Activated naive CD4-positive, alpha-beta T cell treated with anti-CD3 and anti-CD28 coated beads, Interleukin-2, amount 10 ng/mL, durations not matched to agents 7 days and 5 days (primary cell): ENCODE measurements at regions not wholly inside any gene's neighbourhood (a gene's known extent, or its start where the extent isn't known, plus 50 kb on each side); places are given as distances from the start of the nearest gene placed in this dataset.

Source experiments
- CTCF ChIA-PET: fragments of 350-600 bp; sonication (Branson Sonifier 250); formaldehyde crosslinking; loops from one replicate; lab custom pipeline; 2021; ENCODE audit warnings: antibody characterized with exemption; lab: Charles Lee
- DNase-seq: peaks from one replicate; pipeline ENCODE4 v3.0.0-alpha.2; 2020
- H3K27ac Mint-ChIP-seq: one replicate; pipeline ENCODE4 v1.8.0; 2021; ENCODE audit warnings: mild to moderate bottlenecking, moderate library complexity, mixed read lengths
- H3K27me3 Mint-ChIP-seq: one replicate; pipeline ENCODE4 v1.8.0; 2021; ENCODE audit warnings: mild to moderate bottlenecking, mixed read lengths
- H3K36me3 Mint-ChIP-seq: one replicate; pipeline ENCODE4 v1.8.0; 2021; ENCODE audit warnings: mixed read lengths
- H3K4me1 Mint-ChIP-seq: one replicate; pipeline ENCODE4 v1.8.0; 2021; ENCODE audit warnings: mixed read lengths
- H3K4me3 Mint-ChIP-seq: one replicate; pipeline ENCODE4 v1.8.0; 2021; ENCODE audit warnings: mild to moderate bottlenecking, moderate library complexity, mixed read lengths
- H3K9me3 Mint-ChIP-seq: one replicate; pipeline ENCODE4 v1.8.0; 2021; ENCODE audit warnings: mixed read lengths

DNA sequence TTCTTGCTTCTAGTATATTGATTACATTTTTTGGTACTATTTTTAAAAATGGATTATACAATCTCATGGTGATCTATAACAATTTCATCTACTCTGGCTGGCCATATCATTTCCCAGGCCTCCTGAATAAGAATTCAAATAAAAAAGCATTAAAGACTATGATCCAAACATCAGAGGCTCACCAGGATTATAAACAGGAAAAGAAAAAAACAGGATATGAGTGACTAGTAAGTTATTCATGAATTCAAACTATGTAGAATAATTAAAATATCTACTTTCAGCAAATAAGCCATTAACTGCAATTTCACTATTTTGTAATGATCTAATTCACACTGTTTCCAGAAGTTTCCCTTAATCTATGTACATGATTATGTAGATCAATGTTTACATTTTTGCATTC lies 293.1 kb upstream of the CDH6 start:
- DNase-seq, result no peak
- Mint-ChIP-seq H3K4me1 (no peaks in the 10 kb centered on the region), H3K9me3 (peaks cover 1% of the 10 kb centered on the region), H3K27ac (no peak overlapping the region), H3K36me3 (no peaks in the 10 kb centered on the region), H3K27me3 (no peaks in the 10 kb centered on the region), H3K4me3 (no peak overlapping the region)
- CTCF ChIA-PET, result no interaction called here

DNA sequence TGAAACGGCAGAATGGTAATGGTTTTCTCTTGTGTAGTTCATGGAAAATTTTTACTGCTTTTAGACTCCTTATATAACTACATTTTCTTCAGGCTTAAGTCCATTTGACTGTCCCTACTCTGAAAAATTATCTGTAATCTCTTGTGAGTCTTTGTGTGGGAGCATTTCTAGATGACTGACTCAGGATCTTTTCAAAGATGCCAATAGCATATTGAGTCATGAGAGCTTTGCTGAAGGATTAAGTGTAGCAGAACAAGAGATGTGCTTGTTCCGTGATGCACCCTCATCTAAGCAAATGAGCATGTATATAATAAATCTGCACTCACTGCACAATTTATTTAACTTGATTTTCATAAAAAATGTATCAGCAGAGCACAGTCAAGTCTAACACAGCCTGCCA lies 298.7 kb upstream of the CDH6 start:
- Mint-ChIP-seq H3K4me1 (no peaks in the 10 kb centered on the region), H3K27me3 (no peaks in the 10 kb centered on the region), H3K36me3 (no peaks in the 10 kb centered on the region), H3K27ac (no peak overlapping the region), H3K4me3 (no peak overlapping the region), H3K9me3 (peaks cover 9% of the 10 kb centered on the region)
- no peak for DNase-seq
- CTCF ChIA-PET, result no interaction called here

DNA sequence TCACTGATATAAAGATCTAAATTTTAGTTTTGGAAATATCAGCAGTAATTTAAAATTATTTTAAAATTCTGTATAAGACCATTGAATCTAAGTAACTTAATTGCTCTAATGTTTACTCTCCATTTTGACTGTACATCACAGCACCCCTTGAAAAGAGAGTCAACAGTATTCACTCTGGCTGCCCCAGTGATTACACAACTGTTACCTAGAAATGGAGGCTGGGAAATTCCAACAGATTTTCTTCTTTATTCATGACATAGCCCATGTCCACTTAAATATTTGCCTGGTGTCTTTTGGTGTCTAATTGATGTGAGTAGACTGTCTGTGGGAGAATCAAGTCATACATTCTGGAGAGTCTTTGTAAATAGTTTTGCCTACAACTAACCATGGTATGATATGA lies 301.8 kb upstream of the CDH6 start:
- H3K36me3 Mint-ChIP-seq, result no peaks in the 10 kb centered on the region
- peaks cover 9% of the 10 kb centered on the region for H3K9me3 Mint-ChIP-seq
- no peak for DNase-seq
- no peaks in the 10 kb centered on the region for H3K27me3 Mint-ChIP-seq
- no peak overlapping the region for H3K27ac Mint-ChIP-seq
- no peak overlapping the region for H3K4me3 Mint-ChIP-seq
- no peaks in the 10 kb centered on the region for H3K4me1 Mint-ChIP-seq
- CTCF ChIA-PET, result no interaction called here

DNA sequence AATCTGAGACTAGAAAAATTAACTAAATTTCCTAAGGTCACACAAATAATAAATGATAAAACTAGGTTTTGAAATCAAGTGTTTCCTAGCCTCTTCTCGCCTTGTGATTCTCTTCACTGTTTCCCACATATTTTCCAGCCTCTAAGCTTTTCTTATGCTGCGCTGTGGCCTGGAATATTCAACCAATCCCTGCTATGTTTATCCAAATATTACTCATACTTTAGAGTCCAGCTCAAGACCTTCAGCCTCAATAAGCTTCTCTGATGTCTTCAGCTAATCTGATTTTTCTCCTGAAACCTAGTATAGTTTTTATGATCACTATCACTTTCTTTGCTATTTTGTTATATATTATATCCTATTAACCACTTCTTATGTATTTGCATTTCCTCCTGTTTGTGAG lies 303.1 kb upstream of the CDH6 start:
- Mint-ChIP-seq H3K4me1 (no peaks in the 10 kb centered on the region), H3K27ac (no peak overlapping the region), H3K4me3 (no peak overlapping the region), H3K9me3 (peaks cover 8% of the 10 kb centered on the region), H3K27me3 (no peaks in the 10 kb centered on the region), H3K36me3 (no peaks in the 10 kb centered on the region)
- no peak for DNase-seq
- CTCF ChIA-PET, result no interaction called here

DNA sequence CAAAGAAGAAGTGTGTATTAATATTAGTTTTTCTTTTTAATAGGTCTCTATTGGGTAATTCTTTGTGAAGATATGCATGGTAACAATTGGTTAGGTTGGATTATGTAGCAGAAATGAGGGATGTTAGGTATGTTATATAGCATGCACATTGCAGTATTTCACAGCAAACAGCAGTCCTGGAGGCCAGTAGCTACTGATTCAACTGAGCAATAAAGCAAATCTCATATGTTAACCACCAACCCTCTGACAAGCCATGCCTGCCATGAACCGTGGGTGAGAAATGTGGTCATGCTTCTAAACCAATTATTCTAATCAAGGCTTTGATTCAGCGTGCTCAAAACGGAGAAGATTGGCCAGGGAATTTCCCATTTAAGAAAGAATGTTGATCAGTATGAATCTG lies 313.0 kb upstream of the CDH6 start:
- H3K4me3 Mint-ChIP-seq, result no peak overlapping the region

DNA sequence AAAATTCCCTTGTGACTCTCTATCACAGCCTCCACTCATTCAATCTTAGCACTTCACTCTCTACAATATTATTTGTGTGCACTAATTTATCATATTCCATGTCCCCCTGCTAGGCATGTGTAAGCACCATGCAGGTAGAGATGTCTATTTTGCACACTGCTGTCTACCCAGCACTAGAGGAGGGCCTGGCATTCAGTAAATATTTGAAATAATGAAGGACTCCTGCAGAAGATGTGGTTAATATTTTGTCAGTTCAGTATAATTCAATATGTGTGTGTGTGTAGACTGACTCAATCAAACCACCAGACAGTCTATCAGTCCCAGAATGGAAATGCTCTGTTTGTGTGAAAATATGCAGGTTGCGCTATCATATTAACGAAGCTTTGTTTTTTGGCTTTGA lies 313.6 kb upstream of the CDH6 start:
- H3K4me3 Mint-ChIP-seq, result no peak overlapping the region
- H3K4me1 Mint-ChIP-seq, result no peaks in the 10 kb centered on the region
- no peaks in the 10 kb centered on the region for H3K36me3 Mint-ChIP-seq
- no peaks in the 10 kb centered on the region for H3K27me3 Mint-ChIP-seq
- DNase-seq, result no peak
- CTCF ChIA-PET, result no interaction called here
- H3K27ac Mint-ChIP-seq, result no peak overlapping the region
- peaks cover 3% of the 10 kb centered on the region for H3K9me3 Mint-ChIP-seq

More for the DNA sequence above, 313.0 kb upstream of the CDH6 start:
- Mint-ChIP-seq H3K27me3 (no peaks in the 10 kb centered on the region), H3K9me3 (peaks cover 3% of the 10 kb centered on the region), H3K27ac (no peak overlapping the region), H3K4me1 (no peaks in the 10 kb centered on the region), H3K36me3 (no peaks in the 10 kb centered on the region)
- DNase-seq, result no peak
- CTCF ChIA-PET, result no interaction called here

DNA sequence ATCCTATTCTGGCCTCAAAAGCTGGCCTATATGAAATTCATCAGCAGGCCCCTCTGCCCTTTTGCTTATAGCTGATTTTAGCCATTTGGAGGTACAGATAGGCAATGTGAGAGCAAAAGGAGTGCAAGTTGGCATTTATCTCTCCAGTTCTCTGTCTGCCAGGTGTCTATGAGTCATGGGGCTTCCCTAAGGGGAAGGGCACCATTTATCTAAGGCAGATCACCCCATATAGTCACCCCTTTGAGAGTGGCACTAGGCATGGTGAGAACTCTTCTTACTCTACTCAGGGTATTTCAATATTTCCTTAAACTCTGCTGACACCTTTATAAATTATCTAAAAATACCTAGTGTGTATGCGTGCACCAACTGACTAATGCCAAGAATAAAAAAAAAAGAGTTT lies 314.7 kb upstream of the CDH6 start:
- Mint-ChIP-seq H3K4me3 (no peak overlapping the region), H3K27me3 (no peaks in the 10 kb centered on the region), H3K36me3 (no peaks in the 10 kb centered on the region), H3K9me3 (peaks cover 2% of the 10 kb centered on the region), H3K27ac (no peak overlapping the region), H3K4me1 (no peaks in the 10 kb centered on the region)
- CTCF ChIA-PET, result no interaction called here
- no peak for DNase-seq

DNA sequence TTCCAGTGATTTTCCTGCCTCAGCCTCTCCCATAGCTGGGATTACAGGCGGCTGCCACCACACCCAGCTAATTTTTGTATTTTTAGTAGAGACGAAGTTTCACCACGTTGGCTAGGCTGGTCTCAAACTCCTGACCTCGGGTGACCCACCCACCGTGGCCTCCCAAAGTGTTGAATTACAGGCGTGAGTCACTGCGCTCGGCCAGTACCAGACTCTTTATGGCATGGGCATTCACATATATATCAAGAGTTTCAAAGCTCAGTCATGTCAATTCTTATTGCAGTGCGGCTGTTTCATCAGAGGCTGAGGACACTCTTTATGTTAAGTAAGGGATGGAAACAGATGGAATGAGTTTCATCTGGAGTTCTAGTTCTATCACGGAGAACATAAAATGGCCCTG lies 315.2 kb upstream of the CDH6 start:
- DNase-seq, result no peak
- H3K9me3 Mint-ChIP-seq, result peaks cover 2% of the 10 kb centered on the region
- H3K27me3 Mint-ChIP-seq, result no peaks in the 10 kb centered on the region
- H3K4me3 Mint-ChIP-seq, result no peak overlapping the region
- no peak overlapping the region for H3K27ac Mint-ChIP-seq
- CTCF ChIA-PET, result no interaction called here
- H3K4me1 Mint-ChIP-seq, result no peaks in the 10 kb centered on the region
- H3K36me3 Mint-ChIP-seq, result no peaks in the 10 kb centered on the region

DNA sequence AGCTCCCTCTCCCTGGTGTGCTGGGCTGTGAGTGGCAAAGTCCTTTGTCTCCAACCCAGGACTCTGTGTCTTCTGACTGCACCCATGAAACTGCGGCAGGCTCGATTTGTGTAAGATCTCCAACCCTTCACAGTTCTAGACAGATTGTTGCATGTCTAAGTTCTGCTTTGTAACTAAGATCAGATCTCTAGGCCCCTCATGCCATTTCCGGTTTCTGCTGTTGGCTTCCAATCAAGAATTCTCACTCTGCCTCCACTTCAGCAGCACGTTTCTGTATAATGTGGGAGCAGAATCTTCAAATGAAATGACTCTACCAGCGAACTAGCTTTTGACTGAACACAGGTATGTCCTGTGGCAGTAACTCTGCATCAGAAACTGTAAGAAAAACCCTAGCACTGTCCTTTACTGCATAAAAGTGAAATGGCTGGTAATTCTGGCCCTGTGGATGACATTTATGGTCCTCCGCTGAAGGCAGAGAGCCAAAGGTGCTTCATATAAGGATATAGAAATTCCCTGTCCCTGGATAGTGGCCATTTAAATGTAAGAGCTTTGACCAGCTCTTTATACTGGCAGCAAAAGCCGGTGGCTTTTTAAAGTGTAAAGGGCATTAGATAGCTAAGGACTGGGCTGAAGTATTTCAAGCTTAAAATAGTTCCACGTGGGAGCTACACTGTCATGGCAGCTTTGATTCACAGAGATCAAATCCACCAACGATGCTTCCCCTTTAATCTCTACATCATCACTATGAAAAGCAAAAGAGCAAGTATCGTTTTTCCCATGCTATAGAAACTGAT lies 319.0 kb upstream of the CDH6 start:
- H3K36me3 Mint-ChIP-seq, result no peaks in the 10 kb centered on the region
- no peak overlapping the region for H3K4me3 Mint-ChIP-seq
- peaks cover 2% of the 10 kb centered on the region for H3K9me3 Mint-ChIP-seq
- CTCF ChIA-PET, result no interaction called here
- no peaks in the 10 kb centered on the region for H3K4me1 Mint-ChIP-seq
- H3K27ac Mint-ChIP-seq, result no peak overlapping the region
- DNase-seq, result no peak
- H3K27me3 Mint-ChIP-seq, result no peaks in the 10 kb centered on the region

DNA sequence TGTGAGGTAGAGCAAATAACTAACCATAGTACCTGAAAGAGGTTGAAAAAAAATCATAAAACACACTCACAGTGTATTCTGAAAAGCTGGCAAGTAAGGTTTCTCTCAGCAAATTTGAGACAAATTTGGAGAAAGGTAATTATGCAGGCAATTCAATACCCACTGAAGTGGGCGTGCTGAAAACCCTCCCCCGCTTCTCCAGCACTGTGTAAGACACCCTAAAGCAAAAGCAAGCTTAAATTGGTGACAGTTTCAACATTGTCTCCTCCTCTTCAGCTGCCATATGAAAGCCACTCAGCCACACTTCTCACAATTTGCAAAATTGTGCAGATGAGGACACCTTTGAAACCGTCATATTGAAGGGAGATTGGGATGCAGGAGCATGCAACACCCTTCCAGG lies 322.3 kb upstream of the CDH6 start:
- H3K27ac Mint-ChIP-seq, result no peak overlapping the region
- peaks cover 2% of the 10 kb centered on the region for H3K9me3 Mint-ChIP-seq
- CTCF ChIA-PET, result no interaction called here
- no peaks in the 10 kb centered on the region for H3K36me3 Mint-ChIP-seq
- no peak for DNase-seq
- no peak overlapping the region for H3K4me3 Mint-ChIP-seq
- no peaks in the 10 kb centered on the region for H3K4me1 Mint-ChIP-seq
- no peaks in the 10 kb centered on the region for H3K27me3 Mint-ChIP-seq

DNA sequence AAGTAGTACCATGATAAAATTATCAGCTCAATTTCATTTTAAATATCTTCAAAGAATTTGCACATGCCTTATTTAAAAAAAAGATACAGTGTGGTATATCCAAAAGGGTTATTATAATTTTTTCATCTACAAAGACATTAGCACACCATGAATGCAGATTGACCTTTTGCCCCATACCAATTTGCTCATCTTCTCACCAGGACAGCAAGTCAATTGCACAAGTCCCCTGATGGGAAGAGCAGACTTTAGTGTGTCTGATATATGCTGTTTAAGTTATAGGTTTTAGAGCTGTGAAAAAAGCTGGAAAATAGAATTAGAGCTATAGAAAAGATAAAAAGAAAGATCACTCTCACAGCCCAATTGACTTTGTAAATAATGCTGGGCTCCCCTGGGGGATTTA lies 325.8 kb upstream of the CDH6 start:
- CTCF ChIA-PET, result interaction anchor here (0.6 kb wide), 1 partner anchor 109 kb away, joined by 4 read pairs; no protein-coding TSS in a partner anchor
- Mint-ChIP-seq H3K36me3 (no peaks in the 10 kb centered on the region), H3K4me3 (no peak overlapping the region), H3K27ac (no peak overlapping the region), H3K9me3 (peaks cover 8% of the 10 kb centered on the region), H3K27me3 (no peaks in the 10 kb centered on the region), H3K4me1 (no peaks in the 10 kb centered on the region)
- DNase-seq, result no peak

DNA sequence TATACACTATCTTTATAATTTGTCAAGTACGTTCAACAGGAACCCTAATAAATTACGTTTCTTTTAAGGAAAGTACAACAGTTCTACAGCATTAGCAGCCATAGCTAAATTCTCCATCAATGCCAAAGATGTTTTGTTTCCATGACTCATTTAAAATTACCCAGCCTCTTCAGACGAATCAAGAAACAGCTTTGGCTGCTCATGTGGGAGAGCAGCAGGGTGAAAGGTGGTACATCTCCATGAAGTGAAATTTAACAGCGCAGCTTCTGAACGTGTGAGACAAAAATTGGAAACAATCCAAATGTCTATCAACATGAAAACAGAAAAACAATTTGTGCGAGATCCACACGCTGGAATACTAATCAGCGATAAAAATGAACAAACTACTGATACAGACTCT lies 327.3 kb upstream of the CDH6 start:
- H3K4me3 Mint-ChIP-seq, result no peak overlapping the region
- DNase-seq, result no peak
- no peaks in the 10 kb centered on the region for H3K36me3 Mint-ChIP-seq
- H3K4me1 Mint-ChIP-seq, result no peaks in the 10 kb centered on the region
- H3K27ac Mint-ChIP-seq, result no peak overlapping the region
- CTCF ChIA-PET, result no interaction called here
- H3K27me3 Mint-ChIP-seq, result no peaks in the 10 kb centered on the region
- H3K9me3 Mint-ChIP-seq, result peaks cover 8% of the 10 kb centered on the region

DNA sequence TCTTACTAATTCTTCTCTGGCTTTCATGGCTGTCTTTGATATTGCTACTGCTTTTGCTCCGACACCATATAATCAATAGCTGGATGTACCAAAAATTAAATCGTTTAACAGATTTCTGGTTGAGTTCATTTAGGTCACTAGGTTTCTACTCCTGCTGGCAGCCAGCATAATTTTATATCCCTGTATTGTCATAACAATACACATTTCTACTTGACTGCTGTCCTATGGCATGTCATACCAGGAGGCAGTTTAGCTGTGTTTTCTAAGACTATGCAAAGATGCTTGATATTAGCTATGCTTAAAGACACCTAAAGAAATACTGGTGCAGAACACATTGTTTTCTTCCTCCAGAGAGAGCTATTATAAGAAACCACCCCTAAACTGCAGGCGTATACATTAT lies 337.2 kb upstream of the CDH6 start:
- Mint-ChIP-seq H3K4me1 (no peaks in the 10 kb centered on the region), H3K9me3 (peaks cover 6% of the 10 kb centered on the region), H3K4me3 (no peak overlapping the region), H3K27ac (no peak overlapping the region), H3K27me3 (no peaks in the 10 kb centered on the region), H3K36me3 (no peaks in the 10 kb centered on the region)
- DNase-seq, result no peak
- CTCF ChIA-PET, result no interaction called here

DNA sequence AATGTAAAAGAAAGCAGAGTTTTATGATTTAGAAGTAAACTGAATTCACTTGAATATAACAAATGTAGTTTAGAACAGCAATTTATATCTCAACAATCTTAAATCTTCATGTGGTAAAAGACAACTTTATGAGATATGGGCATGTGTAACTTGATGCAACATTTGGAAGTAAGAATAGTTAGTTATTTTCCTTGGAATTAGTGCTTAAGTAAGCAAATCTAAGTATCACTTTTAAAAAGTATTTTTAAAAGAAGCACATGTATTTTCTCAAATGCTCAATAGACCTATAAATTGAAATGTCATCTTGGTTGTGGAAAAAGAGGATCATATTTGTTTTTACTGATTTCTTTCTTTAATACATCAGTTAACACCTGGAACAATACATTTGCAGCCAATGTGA lies 340.3 kb upstream of the CDH6 start:
- Mint-ChIP-seq H3K27ac (no peak overlapping the region), H3K4me3 (no peak overlapping the region), H3K36me3 (no peaks in the 10 kb centered on the region), H3K4me1 (no peaks in the 10 kb centered on the region), H3K27me3 (no peaks in the 10 kb centered on the region), H3K9me3 (peaks cover 3% of the 10 kb centered on the region)
- CTCF ChIA-PET, result no interaction called here
- DNase-seq, result no peak

DNA sequence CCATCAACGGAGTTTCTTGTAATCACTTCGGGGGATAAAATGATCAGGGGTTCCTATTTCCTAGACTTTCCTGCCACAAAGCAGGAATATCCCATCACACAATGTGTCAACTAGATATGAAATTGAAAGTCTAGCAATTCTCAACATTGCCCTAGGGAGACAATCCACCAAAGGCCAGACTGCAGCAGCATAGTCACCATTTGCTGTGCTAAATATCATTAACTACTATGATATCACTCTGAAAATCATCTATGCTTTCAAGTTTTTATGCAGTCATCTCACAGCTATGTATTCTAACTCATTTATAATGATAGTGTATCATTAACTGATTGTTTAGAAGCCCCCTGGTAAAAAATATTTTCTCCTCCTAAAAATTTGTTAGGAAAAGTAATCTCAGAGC lies 342.6 kb upstream of the CDH6 start:
- Mint-ChIP-seq H3K4me3 (no peak overlapping the region), H3K4me1 (no peaks in the 10 kb centered on the region), H3K27ac (no peak overlapping the region), H3K27me3 (no peaks in the 10 kb centered on the region), H3K9me3 (no peaks in the 10 kb centered on the region), H3K36me3 (no peaks in the 10 kb centered on the region)
- no peak for DNase-seq
- CTCF ChIA-PET, result no interaction called here
